NCI-H2196 (cell line): ENCODE measurements at regions not wholly inside any gene's neighbourhood (a gene's known extent, or its start where the extent isn't known, plus 50 kb on each side); places are given as distances from the start of the nearest gene placed in this dataset.
A peak's percentile ranks its signal among the peaks of the same experiment; 100 is the strongest.

Source experiments
- DNase-seq: peaks from one replicate; lab custom pipeline; 2025; ENCODE audit not compliant: unreplicated experiment; lab: John Stamatoyannopoulos, UW

DNA sequence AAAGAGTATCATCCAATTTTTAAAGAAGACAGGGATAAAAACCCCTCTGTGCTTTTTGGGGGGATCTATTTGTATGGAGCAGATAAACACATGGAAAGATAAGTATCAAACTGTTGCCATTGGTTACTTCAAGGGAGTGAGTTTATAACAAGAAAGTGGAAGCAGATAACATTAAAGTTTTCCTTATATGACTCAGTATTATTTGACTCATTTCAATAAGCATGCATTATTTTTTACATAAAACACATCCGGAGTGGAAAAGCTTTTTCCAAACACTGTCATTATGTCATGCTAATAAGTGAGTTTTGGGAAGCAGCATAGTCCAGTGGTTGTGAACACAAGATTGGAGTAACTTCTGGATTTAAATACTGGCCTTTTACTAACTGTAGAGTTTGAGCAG lies 452.2 kb downstream of the LTN1 start:
- DNase-seq, result no peak

DNA sequence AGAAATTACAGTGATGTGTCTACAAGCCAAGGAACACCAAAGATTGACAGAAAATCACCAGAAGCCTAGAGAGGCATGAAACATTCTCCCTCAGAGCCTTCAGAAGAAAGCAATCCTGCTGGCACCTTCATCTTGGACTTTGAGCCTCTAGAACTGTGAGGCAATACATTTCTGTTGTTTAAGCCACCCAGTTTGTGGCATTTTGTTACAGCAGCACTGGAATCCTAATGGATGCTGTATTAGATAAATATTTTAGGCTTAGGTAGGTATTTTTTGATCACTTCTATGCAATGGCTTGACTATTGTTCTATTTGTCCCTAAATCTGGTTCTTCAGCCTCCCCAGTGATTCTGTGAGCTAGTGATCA lies 453.1 kb downstream of the LTN1 start:
- DNase-seq, result no peak

DNA sequence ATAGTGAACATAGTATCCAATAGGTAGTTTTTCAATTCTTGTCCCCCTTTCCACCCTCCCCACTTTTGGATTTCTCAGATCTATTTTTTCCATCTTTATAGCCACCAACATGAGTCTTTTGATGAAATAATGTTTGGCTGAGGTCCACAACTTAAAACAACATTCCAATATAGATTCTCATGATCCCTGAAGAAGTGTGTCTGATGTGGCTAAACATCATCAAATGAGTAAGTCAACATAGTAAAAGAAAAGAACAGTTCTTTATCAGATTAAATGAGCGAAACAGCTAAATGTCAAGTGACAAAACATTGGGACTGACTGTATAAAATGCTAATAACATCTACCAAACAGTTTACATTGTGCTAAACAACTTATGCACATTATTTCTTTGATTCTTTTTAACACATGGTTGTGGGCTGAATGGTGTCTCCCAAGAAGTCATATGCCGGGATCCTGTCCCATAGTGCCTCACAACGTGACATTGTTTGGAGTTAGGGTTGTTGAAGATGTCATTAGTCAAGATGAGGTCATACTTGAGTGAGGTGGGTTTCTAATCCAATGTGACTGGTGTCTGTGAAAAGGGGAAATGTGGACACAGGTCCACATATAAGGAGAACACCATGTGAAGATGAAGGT lies 453.6 kb downstream of the LTN1 start:
- DNase-seq, result no peak

- no peak for DNase-seq
Observed at GRCh38 chr21:28537371-28538079, 455.2 kb downstream of the LTN1 start.

GRCh38 chr21:28532446-28532845 lies 460.2 kb downstream of the LTN1 start:
- DNase-seq, result no peak

- no peak for DNase-seq
Observed at GRCh38 chr21:28523367-28523766, 469.3 kb downstream of the LTN1 start.

GRCh38 chr21:28522014-28522799 lies 470.5 kb downstream of the LTN1 start:
- no peak for DNase-seq

- DNase-seq, result no peak
Observed at GRCh38 chr21:28518630-28519029, 474.0 kb downstream of the LTN1 start.

GRCh38 chr21:28516991-28517592 lies 475.6 kb downstream of the LTN1 start:
- peak; percentile 29 for DNase-seq

DNA sequence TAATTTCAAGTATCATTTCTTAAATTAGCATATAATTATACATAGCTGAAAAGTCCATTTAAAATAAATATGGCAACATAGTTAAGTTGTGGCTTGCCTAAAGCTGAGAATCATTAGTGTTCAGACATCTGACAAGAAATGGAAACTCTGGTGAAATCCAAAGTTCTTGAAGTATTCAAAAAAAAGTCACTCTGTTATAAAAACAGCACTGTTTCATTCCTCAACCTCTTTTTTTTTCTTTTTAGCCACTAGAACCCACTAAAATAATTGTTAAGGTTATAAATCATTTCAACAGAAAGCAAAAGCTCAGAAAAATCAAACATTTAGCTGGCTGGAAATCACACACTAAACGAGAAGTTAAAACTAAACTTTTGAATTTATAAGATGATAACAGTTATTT lies 476.7 kb downstream of the LTN1 start:
- DNase-seq, result no peak

DNA sequence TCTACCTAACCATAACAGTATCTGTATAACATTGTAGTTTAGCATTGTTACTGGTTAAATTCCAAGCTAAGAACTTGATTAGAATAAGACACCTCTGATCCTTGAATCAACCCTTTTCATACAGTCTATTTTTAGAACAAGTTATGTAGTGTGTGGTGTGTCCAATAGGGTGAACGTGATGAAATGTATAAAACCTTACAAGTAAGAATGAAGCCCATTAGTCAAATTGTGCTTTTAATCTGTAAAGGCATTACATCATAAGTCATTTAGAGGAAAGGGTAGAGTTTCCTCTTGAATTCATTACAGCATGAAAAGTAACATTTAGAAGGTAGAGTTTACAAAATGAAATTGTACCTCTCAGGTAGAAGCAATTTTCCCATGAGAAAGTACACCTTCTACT lies 479.2 kb downstream of the LTN1 start:
- DNase-seq, result no peak

DNA sequence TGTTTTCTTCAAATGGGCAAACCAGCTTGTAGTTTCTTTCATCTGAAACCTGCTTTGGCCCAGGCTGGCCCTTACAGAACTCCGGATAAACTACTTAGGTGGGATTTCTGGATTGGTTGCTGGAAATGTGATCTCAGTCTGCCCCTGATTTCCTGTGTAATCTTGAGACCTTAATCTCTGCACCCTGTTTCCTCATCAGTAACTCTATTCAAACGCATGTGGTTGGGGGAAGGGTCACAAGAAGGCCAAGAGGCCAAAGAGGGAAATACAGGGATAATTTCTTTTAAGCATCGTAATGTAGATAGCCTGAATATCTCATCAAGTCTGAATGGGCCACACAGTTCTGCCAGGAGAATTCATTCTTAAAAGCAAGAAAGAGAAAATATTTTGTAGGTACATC lies 483.6 kb downstream of the LTN1 start:
- DNase-seq, result no peak

GRCh38 chr21:28508126-28508525 lies 484.6 kb downstream of the LTN1 start:
- no peak for DNase-seq

DNA sequence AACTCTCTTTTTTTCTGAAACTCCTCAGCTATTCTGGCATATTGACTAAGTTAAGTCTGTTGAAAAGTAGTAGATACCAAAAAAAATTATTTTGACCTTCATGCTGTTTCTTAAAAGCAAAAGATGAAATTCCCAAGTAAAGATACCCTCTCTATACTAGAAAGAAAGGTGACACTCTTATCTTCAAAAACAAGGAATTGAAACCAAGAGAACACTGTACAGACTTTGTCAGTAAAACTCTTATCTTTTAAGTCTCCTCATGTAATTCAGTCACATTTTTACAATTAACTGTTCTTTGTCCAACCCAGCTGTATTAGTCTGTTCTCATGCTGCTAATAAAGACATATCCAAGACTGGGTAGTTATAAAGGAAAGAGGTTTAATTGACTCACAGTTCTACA lies 496.2 kb downstream of the LTN1 start:
- DNase-seq, result no peak

DNA sequence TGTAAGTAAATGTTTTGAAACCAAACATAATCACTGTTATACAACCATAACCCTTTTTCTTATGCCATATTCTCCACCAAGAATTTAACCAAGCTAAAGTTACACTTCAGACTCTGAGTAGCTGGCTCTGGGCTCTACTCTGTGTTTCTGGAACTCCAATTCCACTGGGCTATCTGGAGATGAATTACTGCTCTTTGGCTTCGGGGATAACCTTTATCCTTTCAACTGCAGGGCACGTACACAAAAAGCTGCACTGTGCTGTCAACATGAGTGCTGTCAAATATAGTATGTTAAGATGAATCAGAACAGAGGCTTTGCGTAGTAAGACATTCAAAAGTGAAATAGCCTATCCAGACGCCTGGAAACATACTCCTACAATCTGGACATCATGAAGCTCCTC lies 500.6 kb downstream of the LTN1 start:
- DNase-seq, result no peak

DNA sequence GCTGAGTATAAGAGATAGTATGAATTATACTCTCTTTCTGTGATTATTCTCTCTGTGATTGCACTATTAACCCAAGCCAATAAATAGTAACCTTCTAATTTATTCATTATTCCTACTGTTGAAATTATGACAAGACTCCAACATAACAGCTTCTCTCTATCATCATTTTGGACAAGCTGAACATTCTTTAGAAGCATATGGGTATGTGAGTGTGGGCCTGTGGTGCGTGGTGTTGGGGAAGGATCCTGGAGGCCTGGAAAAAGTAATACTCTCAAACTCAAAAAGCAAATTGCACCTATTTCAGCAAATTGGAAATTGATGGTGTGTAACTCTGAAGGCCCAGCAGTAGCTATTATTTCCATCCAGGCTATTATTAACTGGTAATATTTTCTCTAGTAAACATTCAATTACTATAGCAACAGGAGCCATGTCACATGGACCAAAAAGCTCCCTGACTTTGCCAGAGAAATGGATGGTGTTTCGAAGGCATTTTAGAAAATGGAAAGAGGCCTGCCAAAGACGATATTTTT lies 502.8 kb downstream of the LTN1 start:
- DNase-seq, result no peak

DNA sequence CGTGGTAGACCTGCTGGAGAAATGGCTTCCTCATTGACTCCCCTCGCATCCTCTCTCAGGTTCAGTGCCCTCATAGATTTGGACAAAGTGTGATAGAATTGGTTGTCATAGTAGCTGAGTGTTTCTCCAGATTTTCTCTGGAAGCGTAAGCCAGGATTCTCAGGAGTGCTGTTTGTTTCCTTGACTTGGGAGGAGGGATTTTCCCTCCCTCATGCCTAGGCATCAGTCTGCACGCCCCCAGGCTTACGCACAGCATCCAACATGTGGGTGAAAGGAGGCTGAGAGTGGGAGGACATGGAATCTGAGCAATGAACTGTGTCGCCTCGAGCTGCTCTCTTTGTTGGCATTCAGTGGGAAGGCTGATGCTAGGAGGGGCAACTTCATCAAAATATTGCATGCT lies 503.5 kb downstream of the LTN1 start:
- DNase-seq, result no peak

DNA sequence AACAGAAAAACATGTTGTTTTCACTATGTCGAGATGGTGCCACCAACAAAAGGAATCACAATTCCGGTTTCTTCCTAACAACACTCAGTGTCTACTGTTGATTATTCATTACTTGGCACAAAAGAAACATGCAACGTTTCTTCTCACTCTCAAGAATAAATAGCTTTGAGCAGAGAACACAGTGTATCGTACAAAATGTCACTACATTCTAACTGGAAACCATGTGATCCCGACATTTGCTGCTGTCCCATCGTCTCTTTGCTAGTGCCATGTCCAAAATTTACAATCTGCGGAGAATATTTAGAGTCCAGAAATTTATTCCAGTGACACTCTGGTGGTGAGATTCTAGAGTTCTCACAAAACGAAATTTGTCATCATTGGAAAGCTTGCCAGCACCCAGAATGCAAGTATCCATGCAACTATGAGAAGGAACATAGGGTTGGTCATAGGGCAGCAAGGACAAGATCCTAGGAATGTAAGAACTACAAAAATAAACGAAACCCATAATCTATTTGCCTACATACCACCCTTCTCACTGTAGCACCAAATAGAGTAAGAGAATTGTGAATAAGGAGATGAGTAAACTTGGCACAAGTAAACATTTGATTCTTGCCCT lies 505.1 kb downstream of the LTN1 start:
- DNase-seq, result no peak

DNA sequence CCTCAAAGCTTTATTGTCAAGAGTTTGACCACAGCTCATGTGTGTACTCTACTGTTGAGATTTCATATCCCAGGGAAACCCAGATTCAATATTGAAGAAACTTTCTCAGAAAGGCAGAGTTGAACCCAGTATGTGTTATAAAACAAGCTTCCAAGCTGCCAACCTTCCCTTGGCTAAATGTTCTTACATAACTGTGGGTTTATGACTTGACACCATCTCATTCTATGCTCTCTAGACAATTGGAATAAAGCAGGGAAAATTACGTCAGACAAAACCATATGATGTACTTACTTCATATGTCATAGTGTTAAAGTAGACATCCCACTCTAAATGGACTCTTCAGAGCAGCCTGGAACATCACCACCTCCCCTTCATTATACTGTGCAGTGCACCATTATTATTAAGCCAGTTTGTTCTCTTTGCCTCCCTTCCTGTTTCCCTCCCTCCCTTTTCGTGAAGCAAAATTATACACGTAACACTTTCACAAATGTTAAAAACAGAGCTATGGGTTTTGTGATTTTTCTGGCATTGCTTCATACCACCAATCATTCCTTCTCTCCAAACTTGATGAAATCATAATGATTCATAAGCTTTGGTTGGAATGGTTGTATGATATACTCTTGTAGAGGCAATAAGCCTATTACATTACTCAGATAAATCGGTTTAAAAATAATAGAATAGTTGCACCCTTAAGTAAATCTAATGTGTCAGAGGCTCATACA lies 507.2 kb downstream of the LTN1 start:
- no peak for DNase-seq

DNA sequence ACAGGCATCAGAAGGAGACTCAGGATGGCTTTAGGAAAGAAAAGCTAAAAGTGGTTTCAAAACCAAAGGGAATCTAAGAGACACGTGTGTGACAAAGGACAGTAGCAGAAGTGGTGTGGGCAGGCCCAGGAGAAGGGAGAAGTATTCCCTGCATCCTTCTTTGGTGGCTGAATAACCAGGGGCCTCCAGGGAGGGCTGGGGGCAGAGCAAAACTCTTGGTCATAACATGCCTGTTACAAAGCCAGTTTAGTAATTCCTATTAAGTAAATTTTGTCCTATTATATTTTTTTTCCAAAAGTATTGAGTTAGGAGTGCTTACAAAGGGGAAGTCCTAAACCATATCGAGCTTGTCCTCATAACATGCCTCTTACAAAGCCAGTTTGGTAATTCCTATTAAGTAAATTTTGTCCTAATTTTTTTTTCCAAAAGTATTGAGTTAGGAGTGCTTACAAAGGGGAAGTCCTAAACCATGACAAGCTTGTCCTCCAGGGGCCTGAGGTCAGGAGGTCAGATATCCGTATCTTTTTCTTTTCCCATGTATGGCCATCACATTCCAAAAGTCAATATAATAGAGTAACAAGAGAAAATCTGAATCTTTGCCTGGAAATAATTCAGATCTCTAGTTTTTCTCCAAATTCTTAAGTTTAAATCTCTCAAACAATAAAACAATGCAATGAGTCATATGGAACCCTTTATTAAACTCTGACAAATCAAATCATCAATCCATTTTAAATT lies 509.2 kb downstream of the LTN1 start:
- DNase-seq, result no peak
